ENCODE measurements at regions not wholly inside any gene's neighbourhood (a gene's known extent, or its start where the extent isn't known, plus 50 kb on each side); places are given as distances from the start of the nearest gene placed in this dataset.
"Not testable (repeated sequence)": the region's sequence is repeated elsewhere in the genome, so short reads cannot be mapped to it uniquely, and the experiment has no call there.

DNA sequence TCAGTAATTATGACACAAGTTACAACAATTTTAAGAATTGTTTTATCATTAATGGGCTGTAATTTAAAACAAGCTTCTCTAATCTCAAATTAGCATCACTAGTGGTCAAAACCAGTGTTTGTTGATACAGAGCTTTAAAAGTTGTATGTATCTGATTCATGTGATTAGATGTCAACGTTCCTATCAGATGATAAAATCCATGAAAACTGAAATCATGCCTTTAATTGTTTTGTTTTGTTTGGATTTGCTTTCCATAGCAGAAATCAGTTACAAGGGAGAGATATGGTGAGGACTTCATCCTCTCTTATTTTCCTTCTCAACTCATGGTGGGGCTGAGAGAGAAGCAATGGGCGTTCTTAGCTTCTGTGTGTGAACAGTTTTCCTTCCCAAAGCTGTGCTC, 469.6 kb downstream of the PID1 start:
- H3K27me3 Mint-ChIP-seq (ENCODE audit: low read depth) = no peaks in the 10 kb centered on the region
- H3K9me3 Mint-ChIP-seq = peaks cover 3 to 7% of the 10 kb centered on the region in 2 donors
- H3K4me3 Mint-ChIP-seq = no peak overlapping the region
- H3K36me3 Mint-ChIP-seq (ENCODE audit: insufficient read depth in 2 of 2) = no peaks in the 10 kb centered on the region
- H3K4me1 Mint-ChIP-seq (ENCODE audit: low read depth) = no peaks in the 10 kb centered on the region
- no peak overlapping the region for H3K27ac Mint-ChIP-seq
- ATAC-seq (replicated peaks in 1 of 2) (no peak), DNase-seq (no peak)

DNA sequence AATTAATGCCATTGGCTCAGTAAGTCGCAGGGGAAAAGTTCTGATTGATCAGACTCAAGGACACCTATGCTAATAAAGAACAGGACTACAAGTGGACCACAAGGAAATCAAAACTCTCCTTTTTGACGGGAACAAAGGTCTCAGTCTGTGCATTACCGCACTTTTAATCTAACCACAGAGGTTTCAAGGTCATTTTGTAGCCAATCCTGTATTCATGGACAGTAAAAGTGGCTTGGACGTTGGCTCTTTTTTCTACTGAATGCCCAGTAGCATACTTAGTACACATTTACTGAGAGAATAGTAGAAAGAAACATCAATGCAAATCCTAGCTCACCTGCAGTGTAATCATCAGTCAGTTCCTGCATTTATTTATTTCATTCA, 471.9 kb downstream of the PID1 start:
- ATAC-seq (replicated peaks in 1 of 2) (no peak), DNase-seq (no peak)
- Mint-ChIP-seq H3K4me1 (ENCODE audit: low read depth) (no peaks in the 10 kb centered on the region), H3K9me3 (peaks cover 4 to 10% of the 10 kb centered on the region in 2 donors), H3K27me3 (ENCODE audit: low read depth) (no peaks in the 10 kb centered on the region), H3K4me3 (no peak overlapping the region), H3K27ac (no peak overlapping the region), H3K36me3 (ENCODE audit: insufficient read depth in 2 of 2) (no peaks in the 10 kb centered on the region)

DNA sequence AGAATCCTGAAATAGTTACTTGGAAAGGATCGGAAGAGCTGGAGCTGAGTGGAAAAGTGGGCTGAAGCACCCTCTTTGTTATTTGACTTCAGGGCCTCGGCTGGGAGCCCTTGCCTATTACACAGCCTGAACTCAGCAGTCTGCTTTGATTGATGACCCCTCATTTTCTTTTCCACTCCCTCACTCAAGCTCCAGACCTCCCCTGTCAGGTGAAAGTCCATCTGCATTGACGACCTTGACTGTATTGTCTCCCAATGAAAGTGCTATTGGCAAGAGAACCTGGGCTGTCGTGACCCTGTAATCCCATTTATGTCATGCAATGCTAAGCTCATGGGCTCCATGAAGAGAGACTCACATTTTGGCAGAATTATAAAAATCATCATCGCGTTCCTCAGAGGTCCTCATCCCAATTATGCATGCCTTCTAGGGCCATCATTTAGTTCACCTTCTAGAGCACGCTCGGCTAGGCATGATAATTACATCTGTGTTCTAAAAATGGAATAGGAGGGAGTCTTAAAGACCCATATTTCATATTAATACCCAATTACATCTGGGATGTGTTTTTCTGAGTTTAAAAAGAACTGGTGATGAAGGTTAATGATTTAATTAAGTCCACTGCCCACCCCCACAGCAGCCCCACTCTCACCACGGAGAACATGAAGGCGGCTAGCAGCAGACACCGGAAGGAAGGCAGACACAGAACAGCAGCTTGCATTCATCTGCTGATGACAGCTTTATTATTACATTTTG, 472.5 kb downstream of the PID1 start:
- Mint-ChIP-seq H3K4me3 (no peak overlapping the region), H3K9me3 (peaks cover 8 to 11% of the 10 kb centered on the region in 2 donors)

DNA sequence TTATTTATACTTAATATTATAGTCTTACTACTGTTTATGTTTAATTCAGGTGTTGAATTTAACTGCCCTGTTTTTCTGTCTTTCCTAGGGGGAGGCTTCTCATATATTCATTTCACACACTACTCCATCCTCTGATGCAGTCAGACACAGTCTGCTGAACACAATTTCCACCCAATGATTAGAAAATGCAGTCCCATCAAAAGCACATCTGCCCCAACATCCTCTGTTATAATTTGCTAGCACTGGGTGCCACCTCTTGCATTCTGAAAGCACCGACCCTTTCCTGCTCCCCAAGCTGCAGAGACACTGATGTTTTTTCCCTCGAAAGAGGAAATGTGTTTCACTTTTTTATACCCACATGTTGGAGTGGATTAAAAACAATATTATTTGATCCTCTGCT, 474.7 kb downstream of the PID1 start:
- DNase-seq (no peak), ATAC-seq (replicated peaks in 1 of 2) (no peak)
- Mint-ChIP-seq H3K27me3 (ENCODE audit: low read depth) (no peaks in the 10 kb centered on the region), H3K9me3 (peaks cover 8 to 17% of the 10 kb centered on the region in 2 donors), H3K4me3 (no peak overlapping the region), H3K36me3 (ENCODE audit: insufficient read depth in 2 of 2) (no peaks in the 10 kb centered on the region), H3K4me1 (ENCODE audit: low read depth) (no peaks in the 10 kb centered on the region), H3K27ac (no peak overlapping the region)

More for the DNA sequence above, 472.5 kb downstream of the PID1 start:
- ATAC-seq (replicated peaks in 1 of 2) (no peak), DNase-seq (no peak)
- H3K36me3 Mint-ChIP-seq (ENCODE audit: insufficient read depth in 2 of 2) = no peaks in the 10 kb centered on the region
- H3K4me1 Mint-ChIP-seq (ENCODE audit: low read depth) = no peaks in the 10 kb centered on the region
- no peaks in the 10 kb centered on the region for H3K27me3 Mint-ChIP-seq (ENCODE audit: low read depth)
- H3K27ac Mint-ChIP-seq = no peak overlapping the region

DNA sequence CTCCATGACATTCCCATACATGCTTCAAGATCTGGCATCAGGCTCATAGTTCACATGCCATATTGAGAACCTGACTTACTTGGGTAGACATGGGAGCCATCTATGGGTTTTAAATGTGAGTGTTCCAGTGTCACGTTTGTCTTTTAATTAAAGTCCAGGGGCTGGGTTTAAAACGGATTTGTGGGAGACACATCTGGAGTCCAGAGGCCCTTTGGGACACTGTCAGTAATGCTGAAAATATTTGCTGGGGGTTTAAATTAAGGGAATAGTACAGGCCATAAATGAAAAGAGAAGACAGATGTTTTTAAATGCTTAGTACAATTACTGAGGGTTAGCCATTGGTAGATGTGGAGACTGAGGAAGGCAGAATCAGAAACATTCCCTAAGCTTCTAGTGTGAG, 478.0 kb downstream of the PID1 start:
- no peaks in the 10 kb centered on the region for H3K27me3 Mint-ChIP-seq (ENCODE audit: low read depth)
- H3K4me1 Mint-ChIP-seq (ENCODE audit: low read depth) = no peaks in the 10 kb centered on the region
- no peaks in the 10 kb centered on the region for H3K36me3 Mint-ChIP-seq (ENCODE audit: insufficient read depth in 2 of 2)
- H3K9me3 Mint-ChIP-seq = peaks cover 8 to 14% of the 10 kb centered on the region in 2 donors
- ATAC-seq (replicated peaks in 1 of 2) (no peak), DNase-seq (no peak)
- no peak overlapping the region for H3K4me3 Mint-ChIP-seq
- H3K27ac Mint-ChIP-seq = no peak overlapping the region

DNA sequence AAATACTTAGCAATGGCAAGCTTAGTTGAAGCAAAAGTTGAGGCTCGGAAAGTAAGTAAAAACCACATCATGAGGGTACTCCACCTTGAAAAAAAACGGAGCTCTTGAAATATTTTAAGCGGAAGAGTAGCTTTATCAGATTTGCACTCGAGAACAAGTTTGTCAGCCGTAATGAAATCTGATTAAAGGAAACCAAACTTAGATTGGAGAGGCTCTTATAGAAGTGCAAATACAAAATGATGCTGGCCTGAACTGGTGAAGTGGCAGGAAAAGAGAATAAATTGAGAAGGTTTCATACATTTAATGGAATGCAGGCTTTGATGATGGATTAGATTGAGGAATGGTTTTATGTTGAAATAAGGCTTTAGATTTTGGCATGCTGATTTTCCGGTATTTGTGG, 484.2 kb downstream of the PID1 start:
- DNase-seq = no peak
- no peak for ATAC-seq (replicated peaks in 1 of 2)
- H3K27me3 Mint-ChIP-seq (ENCODE audit: low read depth) = no peaks in the 10 kb centered on the region
- H3K27ac Mint-ChIP-seq = no peak overlapping the region
- H3K4me3 Mint-ChIP-seq = no peak overlapping the region
- peaks cover 10 to 12% of the 10 kb centered on the region in 2 donors for H3K9me3 Mint-ChIP-seq
- H3K4me1 Mint-ChIP-seq (ENCODE audit: low read depth) = no peaks in the 10 kb centered on the region
- H3K36me3 Mint-ChIP-seq (ENCODE audit: insufficient read depth in 2 of 2) = peaks cover 0 to 2% of the 10 kb centered on the region in 2 donors

DNA sequence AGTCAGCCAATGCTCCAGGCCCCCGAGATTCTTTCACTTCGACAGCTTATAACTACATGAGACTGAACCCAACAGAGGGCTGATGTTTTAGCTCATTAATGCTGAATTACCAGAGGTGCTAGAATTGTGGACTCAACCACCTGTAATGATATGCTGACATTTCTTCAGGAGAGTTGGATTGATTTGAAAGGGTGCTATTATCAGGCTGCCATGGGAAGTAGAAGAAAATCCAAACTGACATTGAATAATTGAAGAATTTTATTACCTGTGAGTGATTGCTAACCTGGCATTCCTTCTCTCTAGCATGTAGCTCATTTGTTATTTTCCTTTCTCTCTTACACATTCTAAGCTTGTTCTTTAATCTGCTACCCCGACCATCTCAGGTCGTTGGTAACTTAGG, 488.8 kb downstream of the PID1 start:
- Mint-ChIP-seq H3K4me3 (no peak overlapping the region), H3K9me3 (peaks cover 8% of the 10 kb centered on the region in 2 donors), H3K36me3 (ENCODE audit: insufficient read depth in 2 of 2) (peaks cover 0 to 2% of the 10 kb centered on the region in 2 donors), H3K27ac (no peak overlapping the region), H3K27me3 (ENCODE audit: low read depth) (no peaks in the 10 kb centered on the region), H3K4me1 (ENCODE audit: low read depth) (no peaks in the 10 kb centered on the region)
- DNase-seq = no peak
- no peak for ATAC-seq (replicated peaks in 1 of 2)

DNA sequence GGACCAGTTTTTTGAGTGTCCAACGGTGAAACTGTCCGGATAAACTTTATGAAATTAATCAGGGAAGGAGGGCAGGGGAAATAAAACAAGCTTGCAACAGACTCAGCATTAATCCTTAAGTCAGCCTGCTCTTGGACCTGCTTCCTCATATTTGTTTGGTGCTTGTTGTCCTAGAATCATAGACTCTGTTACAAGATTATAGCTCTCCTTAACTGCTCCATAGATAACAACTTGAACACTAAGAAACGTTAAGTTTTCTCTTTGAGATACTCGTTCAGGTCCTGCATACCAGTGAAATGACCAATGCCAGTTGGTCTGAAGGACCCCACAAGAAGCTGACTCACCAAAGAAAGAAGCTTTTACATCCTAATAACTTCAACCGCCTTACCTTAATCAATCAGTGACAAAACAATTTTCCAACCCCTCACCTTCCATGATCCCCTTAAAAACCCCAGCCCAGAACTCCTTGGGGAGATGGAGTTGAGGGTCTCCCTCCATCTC, 493.2 kb downstream of the PID1 start:
- Mint-ChIP-seq H3K4me3 (no peak overlapping the region), H3K36me3 (ENCODE audit: insufficient read depth in 2 of 2) (no peaks in the 10 kb centered on the region), H3K9me3 (peaks cover 7 to 12% of the 10 kb centered on the region in 2 donors), H3K27ac (no peak overlapping the region), H3K27me3 (ENCODE audit: low read depth) (no peaks in the 10 kb centered on the region), H3K4me1 (ENCODE audit: low read depth) (no peaks in the 10 kb centered on the region)
- no peak for DNase-seq
- no peak for ATAC-seq (replicated peaks in 1 of 2)

DNA sequence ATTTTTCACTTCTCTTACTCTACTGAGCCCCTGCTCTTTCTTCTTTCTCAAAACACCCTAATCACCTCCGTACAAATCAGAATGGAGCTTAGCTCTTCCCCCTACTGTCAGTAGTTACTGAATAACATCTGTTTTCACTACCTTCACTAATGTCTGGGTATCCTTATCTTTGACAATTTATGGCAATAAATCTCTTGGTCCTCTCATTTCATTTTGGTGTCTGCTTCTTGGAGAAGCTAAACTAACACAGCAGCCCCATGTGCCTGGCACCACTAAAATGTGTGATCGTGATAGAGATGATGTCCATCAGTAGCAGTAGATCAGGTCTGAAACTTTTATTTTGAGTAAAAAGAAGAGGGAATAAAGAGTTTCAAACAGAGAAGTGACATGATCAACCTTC, 496.5 kb downstream of the PID1 start:
- no peak overlapping the region for H3K27ac Mint-ChIP-seq

DNA sequence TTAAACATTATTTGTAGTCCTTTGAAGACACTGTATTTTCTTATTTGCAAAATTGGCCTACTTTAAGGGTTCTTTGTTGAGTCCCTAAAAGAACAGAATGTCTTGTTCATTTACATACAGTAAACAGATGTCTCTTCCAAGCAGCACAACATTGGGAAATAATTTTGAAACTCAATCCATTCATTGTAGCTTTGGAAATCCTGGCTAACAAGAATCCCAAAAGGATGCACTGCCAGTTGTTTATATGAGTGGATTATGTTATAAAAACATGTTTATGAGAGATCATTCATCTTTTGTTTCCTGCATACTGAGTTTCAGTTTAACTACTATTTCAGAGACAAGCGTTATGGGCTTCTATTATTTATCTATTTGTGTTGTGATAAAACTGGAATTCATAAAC, 499.3 kb downstream of the PID1 start:
- H3K36me3 Mint-ChIP-seq (ENCODE audit: insufficient read depth in 2 of 2) = peaks cover 0 to 1% of the 10 kb centered on the region in 2 donors
- H3K9me3 Mint-ChIP-seq = peaks cover 5 to 10% of the 10 kb centered on the region in 2 donors
- H3K4me1 Mint-ChIP-seq (ENCODE audit: low read depth) = no peaks in the 10 kb centered on the region
- H3K27me3 Mint-ChIP-seq (ENCODE audit: low read depth) = no peaks in the 10 kb centered on the region
- DNase-seq = no peak
- ATAC-seq (replicated peaks in 1 of 2) = no peak
- H3K27ac Mint-ChIP-seq = no peak overlapping the region
- no peak overlapping the region for H3K4me3 Mint-ChIP-seq

More for the DNA sequence above, 496.5 kb downstream of the PID1 start:
- peaks cover 5 to 12% of the 10 kb centered on the region in 2 donors for H3K9me3 Mint-ChIP-seq
- no peaks in the 10 kb centered on the region for H3K27me3 Mint-ChIP-seq (ENCODE audit: low read depth)
- DNase-seq (no peak), ATAC-seq (replicated peaks in 1 of 2) (no peak)
- H3K36me3 Mint-ChIP-seq (ENCODE audit: insufficient read depth in 2 of 2) = peaks cover 0 to 1% of the 10 kb centered on the region in 2 donors
- no peaks in the 10 kb centered on the region for H3K4me1 Mint-ChIP-seq (ENCODE audit: low read depth)
- no peak overlapping the region for H3K4me3 Mint-ChIP-seq

DNA sequence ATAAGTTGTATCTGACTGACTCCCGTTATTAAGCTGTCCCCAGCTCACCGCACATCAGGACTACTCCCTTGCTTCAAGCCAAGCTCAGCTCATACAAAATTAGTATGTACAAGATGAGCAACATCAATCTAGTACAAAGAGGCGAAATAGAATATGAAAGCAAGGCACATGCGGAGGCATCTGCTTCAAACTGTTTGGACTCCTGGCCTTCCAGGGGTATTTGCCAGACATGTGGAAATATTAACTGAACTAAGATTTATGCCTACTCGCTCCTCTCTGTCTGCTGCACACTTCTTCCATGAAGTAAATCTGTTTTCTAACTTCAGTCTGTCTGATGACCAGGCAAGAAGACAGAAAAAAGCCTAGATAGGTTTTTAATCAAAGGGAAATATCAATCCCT, 499.8 kb downstream of the PID1 start:
- no peak for ATAC-seq (replicated peaks in 1 of 2)
- no peak overlapping the region for H3K27ac Mint-ChIP-seq
- DNase-seq = no peak
- H3K36me3 Mint-ChIP-seq (ENCODE audit: insufficient read depth in 2 of 2) = peaks cover 0 to 1% of the 10 kb centered on the region in 2 donors
- H3K4me3 Mint-ChIP-seq = no peak overlapping the region
- H3K27me3 Mint-ChIP-seq (ENCODE audit: low read depth) = no peaks in the 10 kb centered on the region
- H3K9me3 Mint-ChIP-seq = peaks cover 3 to 8% of the 10 kb centered on the region in 2 donors
- H3K4me1 Mint-ChIP-seq (ENCODE audit: low read depth) = no peaks in the 10 kb centered on the region

DNA sequence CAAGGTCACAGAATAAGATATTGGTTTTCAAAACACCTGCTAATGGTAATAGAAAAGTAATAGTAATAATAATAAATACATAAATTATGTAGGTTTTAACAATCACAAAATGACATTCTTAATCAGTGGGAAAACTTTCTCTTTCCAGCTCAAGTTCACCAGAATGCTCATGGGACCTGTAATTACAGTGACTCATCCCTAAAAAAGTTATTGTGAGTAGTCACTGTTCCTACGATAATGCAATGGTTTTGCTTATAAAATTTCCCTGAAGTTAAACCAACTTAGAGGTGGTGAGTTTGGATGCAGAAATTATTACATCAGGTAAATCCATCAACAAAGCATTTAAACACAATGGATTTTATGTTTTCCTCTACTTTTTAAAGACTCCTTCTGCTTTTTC, 502.3 kb downstream of the PID1 start:
- H3K36me3 Mint-ChIP-seq (ENCODE audit: insufficient read depth in 2 of 2) = peaks cover 0 to 1% of the 10 kb centered on the region in 2 donors

DNA sequence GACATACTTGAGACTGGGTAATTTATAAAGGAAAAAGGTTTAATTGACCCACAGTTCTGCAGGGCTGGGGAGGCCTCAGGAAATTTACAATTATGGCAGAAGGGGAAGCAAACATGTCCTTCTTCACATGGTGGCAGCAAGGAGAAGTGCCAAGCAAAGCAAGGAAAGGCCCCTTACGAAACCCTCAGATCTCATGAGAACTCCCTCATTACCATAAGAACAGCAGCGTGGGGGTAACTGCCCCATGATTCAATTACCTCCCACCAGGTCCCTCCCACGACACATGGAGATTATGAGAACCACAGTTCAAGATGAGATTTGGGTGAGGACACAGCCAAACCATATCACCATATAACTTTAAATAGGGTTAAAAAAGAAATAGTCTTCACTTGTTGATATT, 502.9 kb downstream of the PID1 start:
- H3K9me3 Mint-ChIP-seq; H3K27me3 Mint-ChIP-seq (ENCODE audit: low read depth); H3K4me1 Mint-ChIP-seq (ENCODE audit: low read depth); H3K4me3 Mint-ChIP-seq; DNase-seq; ATAC-seq (replicated peaks in 1 of 2); H3K27ac Mint-ChIP-seq; H3K36me3 Mint-ChIP-seq (ENCODE audit: insufficient read depth in 2 of 2): not testable (repeated sequence)

More for the DNA sequence above, 502.3 kb downstream of the PID1 start:
- Mint-ChIP-seq H3K27ac (no peak overlapping the region), H3K9me3 (peaks cover 3% of the 10 kb centered on the region in 2 donors), H3K4me1 (ENCODE audit: low read depth) (no peaks in the 10 kb centered on the region), H3K4me3 (no peak overlapping the region), H3K27me3 (ENCODE audit: low read depth) (no peaks in the 10 kb centered on the region)
- DNase-seq (no peak), ATAC-seq (replicated peaks in 1 of 2) (no peak)

DNA sequence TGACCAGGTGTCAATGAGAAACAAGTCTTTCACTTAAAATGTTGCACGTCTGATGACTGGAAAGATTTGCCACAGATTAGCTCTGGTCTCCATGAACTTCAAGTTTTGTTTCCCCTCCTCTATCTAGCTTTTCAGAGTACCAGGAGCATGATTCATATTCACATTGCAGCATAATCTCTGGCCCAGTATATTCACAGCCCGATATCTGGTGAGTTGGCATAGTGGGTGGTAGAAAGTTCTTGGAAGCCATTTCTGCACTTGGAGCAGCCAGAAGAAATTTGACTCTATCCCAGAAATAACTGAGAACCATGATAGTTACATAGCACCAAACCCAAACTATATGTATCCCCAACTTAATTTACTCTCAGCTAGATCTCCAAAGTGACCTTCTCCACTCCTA, 503.9 kb downstream of the PID1 start:
- no peak overlapping the region for H3K27ac Mint-ChIP-seq
- DNase-seq (no peak), ATAC-seq (replicated peaks in 1 of 2) (no peak)
- no peaks in the 10 kb centered on the region for H3K27me3 Mint-ChIP-seq (ENCODE audit: low read depth)
- H3K36me3 Mint-ChIP-seq (ENCODE audit: insufficient read depth in 2 of 2) = peaks cover 0 to 1% of the 10 kb centered on the region in 2 donors
- no peak overlapping the region for H3K4me3 Mint-ChIP-seq
- peaks cover 6 to 8% of the 10 kb centered on the region in 2 donors for H3K9me3 Mint-ChIP-seq
- H3K4me1 Mint-ChIP-seq (ENCODE audit: low read depth) = no peaks in the 10 kb centered on the region
